PFSK-1 (cell line): ENCODE measurements at regions not wholly inside any gene's neighbourhood (a gene's known extent, or its start where the extent isn't known, plus 50 kb on each side); places are given as distances from the start of the nearest gene placed in this dataset.

Experiments used
- FOXP2 ChIP-seq: optimal IDR thresholded peaks from 2 replicates; pipeline ENCODE3; 2011; ENCODE audit warnings: borderline replicate concordance, control low read depth, inconsistent platforms; ENCODE audit not compliant: insufficient read depth; ENCODE audit errors: extremely low read length, extremely low read depth
- POLR2AphosphoS5 ChIP-seq: IDR thresholded peaks from 2 replicates; pipeline ENCODE4 v1.6.1; 2012; ENCODE audit warnings: low read depth, mild to moderate bottlenecking, control low read depth, low read length, moderate library complexity
- SIN3A ChIP-seq: IDR thresholded peaks from 2 replicates; pipeline ENCODE4 v1.6.1; 2012; ENCODE audit warnings: mild to moderate bottlenecking, low read length, moderate library complexity, borderline replicate concordance; ENCODE audit not compliant: insufficient read depth
- TAF1 ChIP-seq: IDR thresholded peaks from 2 replicates; pipeline ENCODE4 v1.6.1; 2012; ENCODE audit warnings: low read length, control low read depth, borderline replicate concordance; ENCODE audit not compliant: insufficient read depth
- TF ChIP-seq, protein P1 (sequence below), 2 experiments: IDR thresholded peaks; 2 replicates each; pipeline versions ENCODE4 v1.6.1 to v1.8.0; 2011 to 2012; ENCODE audit warnings: low read depth in 2 of 2, low read length in 2 of 2, control low read depth in 1 of 2, inconsistent platforms in 1 of 2, mild to moderate bottlenecking in 1 of 2, moderate library complexity in 1 of 2; ENCODE audit not compliant: insufficient read depth in 1 of 2

DNA sequence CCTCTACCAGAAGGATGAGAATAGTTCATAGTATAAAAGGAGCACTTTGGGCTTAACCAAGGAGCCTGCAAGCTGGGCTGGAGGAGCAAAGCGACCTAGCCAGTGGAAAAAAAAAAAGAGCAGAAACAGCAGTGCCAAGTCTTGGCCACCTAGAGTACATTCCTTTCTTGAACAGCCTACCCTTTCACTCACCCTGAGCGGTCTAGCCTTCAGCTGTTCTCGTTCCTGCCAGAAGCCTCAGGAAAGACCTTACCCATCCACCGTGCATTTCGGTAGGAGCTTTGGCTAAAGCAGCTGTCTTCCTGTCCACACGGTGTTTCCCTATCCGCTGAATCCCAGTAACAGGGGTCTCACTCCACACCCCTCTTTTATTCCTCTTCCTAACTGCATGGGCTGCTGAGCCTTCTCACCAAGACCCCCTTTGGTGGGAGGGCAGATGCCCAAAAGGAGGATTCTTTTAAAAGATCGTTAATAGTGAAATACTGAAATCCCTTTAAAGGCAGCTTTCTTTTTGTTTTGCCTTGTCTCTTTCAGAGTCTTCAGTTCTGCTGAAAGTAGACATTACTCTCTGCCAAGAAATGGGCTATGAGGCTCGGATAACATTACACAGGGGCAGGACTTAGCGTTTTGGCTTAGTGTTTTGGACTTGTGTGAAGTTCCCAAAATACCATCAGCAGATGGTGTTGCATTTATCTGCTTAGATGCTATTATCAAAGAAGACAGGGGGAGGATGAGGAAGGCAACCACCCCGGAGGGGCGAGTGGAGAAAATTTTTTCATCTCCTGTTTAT, 88.5 kb upstream of the METAP2 start:
- no peak for TF ChIP-seq TAF1

GRCh38 chr12:95386051-95386450, 87.9 kb upstream of the METAP2 start:
- TF ChIP-seq TAF1 (no peak), POLR2AphosphoS5 (no peak), SIN3A (no peak)

DNA sequence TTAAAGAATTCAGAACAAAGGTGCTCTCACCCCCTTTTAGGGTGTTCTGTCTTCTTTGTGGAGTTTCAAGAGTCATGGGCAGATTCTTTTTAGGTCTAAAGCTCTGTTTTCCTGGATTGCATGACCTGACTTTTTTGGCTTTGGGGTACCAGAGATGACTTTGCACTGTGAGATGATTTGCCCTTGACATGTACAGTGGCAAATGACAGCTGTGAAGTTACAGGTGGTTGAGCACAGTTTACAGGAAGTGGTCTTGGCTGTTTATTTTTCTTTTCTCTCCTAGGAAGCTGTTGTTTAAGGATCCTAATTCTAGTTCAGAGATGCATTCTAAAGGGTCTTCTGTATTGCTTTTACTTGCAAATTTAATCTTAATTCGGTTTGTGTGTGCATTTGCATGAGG, 83.8 kb upstream of the METAP2 start:
- TF ChIP-seq POLR2AphosphoS5 (no peak), SIN3A (no peak), TAF1 (no peak), FOXP2 (no peak)
- TF ChIP-seq, protein P1, sequence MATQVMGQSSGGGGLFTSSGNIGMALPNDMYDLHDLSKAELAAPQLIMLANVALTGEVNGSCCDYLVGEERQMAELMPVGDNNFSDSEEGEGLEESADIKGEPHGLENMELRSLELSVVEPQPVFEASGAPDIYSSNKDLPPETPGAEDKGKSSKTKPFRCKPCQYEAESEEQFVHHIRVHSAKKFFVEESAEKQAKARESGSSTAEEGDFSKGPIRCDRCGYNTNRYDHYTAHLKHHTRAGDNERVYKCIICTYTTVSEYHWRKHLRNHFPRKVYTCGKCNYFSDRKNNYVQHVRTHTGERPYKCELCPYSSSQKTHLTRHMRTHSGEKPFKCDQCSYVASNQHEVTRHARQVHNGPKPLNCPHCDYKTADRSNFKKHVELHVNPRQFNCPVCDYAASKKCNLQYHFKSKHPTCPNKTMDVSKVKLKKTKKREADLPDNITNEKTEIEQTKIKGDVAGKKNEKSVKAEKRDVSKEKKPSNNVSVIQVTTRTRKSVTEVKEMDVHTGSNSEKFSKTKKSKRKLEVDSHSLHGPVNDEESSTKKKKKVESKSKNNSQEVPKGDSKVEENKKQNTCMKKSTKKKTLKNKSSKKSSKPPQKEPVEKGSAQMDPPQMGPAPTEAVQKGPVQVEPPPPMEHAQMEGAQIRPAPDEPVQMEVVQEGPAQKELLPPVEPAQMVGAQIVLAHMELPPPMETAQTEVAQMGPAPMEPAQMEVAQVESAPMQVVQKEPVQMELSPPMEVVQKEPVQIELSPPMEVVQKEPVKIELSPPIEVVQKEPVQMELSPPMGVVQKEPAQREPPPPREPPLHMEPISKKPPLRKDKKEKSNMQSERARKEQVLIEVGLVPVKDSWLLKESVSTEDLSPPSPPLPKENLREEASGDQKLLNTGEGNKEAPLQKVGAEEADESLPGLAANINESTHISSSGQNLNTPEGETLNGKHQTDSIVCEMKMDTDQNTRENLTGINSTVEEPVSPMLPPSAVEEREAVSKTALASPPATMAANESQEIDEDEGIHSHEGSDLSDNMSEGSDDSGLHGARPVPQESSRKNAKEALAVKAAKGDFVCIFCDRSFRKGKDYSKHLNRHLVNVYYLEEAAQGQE (IDR thresholded peaks at IDR 0.05; ENCODE audit: insufficient read depth in 1 of 2, low read depth in 2 of 2, low read length in 2 of 2): no peak

DNA sequence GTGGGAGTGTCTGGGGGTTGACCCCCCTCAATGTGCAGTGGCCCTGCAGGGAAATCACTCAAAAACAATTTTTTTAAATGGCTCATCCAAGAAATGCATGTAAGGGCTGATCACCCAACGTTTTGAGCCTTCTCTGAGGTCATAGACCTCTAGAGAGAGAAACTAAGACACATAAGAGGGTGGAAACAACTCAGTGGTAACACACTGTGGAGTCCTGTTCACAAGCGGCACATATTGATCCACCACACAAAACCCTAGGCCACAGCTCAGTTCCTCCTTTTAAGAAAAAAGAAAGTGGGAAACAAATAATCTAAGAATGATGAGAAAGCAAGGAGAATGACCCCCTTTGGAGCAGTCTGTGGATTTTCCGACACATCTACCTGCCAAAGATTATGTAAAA, 83.0 kb upstream of the METAP2 start:
- TF ChIP-seq TAF1 (no peak), POLR2AphosphoS5 (no peak), FOXP2 (no peak), SIN3A (no peak)
- TF ChIP-seq, protein P1 (IDR thresholded peaks at IDR 0.05; ENCODE audit: insufficient read depth in 1 of 2, low read depth in 2 of 2, low read length in 2 of 2): no peak

- TF ChIP-seq POLR2AphosphoS5 (no peak), FOXP2 (no peak), TAF1 (no peak), SIN3A (no peak)
- TF ChIP-seq, protein P1 (IDR thresholded peaks at IDR 0.05; ENCODE audit: insufficient read depth in 1 of 2, low read depth in 2 of 2, low read length in 2 of 2): no peak
Measured at GRCh38 chr12:95393191-95393790, 80.7 kb upstream of the METAP2 start.

DNA sequence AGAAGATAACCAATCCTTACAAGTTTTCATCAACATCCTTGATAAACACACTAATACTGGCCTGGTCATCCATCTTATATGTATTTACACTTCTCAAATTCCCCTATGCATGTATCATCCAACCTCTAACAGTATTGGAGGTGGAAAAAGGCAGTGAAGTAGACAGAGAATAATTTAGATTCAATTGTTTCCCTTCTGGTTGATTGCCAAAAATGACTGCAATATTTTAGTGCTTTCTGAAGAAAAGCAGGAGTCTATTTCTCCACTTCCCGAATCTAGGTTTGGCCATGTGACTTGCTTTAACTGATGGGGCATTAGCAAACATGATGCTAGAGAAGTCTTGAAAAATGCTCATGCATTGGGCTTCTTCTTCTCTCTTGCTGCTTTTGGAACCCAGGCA, 78.3 kb upstream of the METAP2 start:
- TF ChIP-seq FOXP2 (no peak), POLR2AphosphoS5 (no peak), TAF1 (no peak), SIN3A (no peak)
- TF ChIP-seq, protein P1 (IDR thresholded peaks at IDR 0.05; ENCODE audit: insufficient read depth in 1 of 2, low read depth in 2 of 2, low read length in 2 of 2): no peak
